Keratinocyte (primary cell): ENCODE measurements at regions not wholly inside any gene's neighbourhood (a gene's known extent, or its start where the extent isn't known, plus 50 kb on each side); places are given as distances from the start of the nearest gene placed in this dataset.

ENCODE experiments used
- DNase-seq: peaks from one replicate; pipeline ENCODE4 v3.0.0-alpha.2; 2011; ENCODE audit warnings: low read depth, missing footprints, low spot score
- FAIRE-seq: peaks from 2 replicates; lab custom pipeline; 2011; peaks lifted over from hg19 to GRCh38; lab: Jason Lieb, UNC
- H2AFZ ChIP-seq: 2 replicates; pipeline ENCODE4 v1.6.0; 2012; ENCODE audit warnings: low read length, control low read depth, inconsistent platforms; ENCODE audit not compliant: control insufficient read depth
- H3K27ac ChIP-seq: 2 replicates; pipeline ENCODE4 v1.5.1; 2011; ENCODE audit warnings: low read length; ENCODE audit not compliant: control insufficient read depth, insufficient read depth
- H3K27me3 ChIP-seq: 3 replicates; pipeline ENCODE4 v1.6.0; 2011; ENCODE audit warnings: low read length; ENCODE audit not compliant: control insufficient read depth, insufficient read depth; ENCODE audit errors: extremely low read depth
- H3K36me3 ChIP-seq, 2 experiments: 2 replicates in 1 of 2; 3 replicates in 1 of 2; pipeline ENCODE4 v1.5.1; 2011; ENCODE audit warnings: low read length in 2 of 2, mild to moderate bottlenecking in 1 of 2; ENCODE audit not compliant: control insufficient read depth in 2 of 2, insufficient read depth in 2 of 2; ENCODE audit errors: extremely low read depth in 1 of 2
- H3K4me1 ChIP-seq: 3 replicates; pipeline ENCODE4 v1.5.1; 2011; ENCODE audit warnings: low read length; ENCODE audit not compliant: control insufficient read depth, insufficient read depth; ENCODE audit errors: extremely low read depth
- H3K4me2 ChIP-seq: 3 replicates; pipeline ENCODE4 v1.6.0; 2011; ENCODE audit warnings: low read depth, low read length; ENCODE audit not compliant: control insufficient read depth, insufficient read depth; ENCODE audit errors: extremely low read depth
- H3K4me3 ChIP-seq, 3 experiments: fragments of 200-600 bp in 1 of 3; sonication (generic) in 1 of 3; 2 replicates in 2 of 3; 3 replicates in 1 of 3; pipeline ENCODE4 v1.5.1; 2011 to 2016; ENCODE audit warnings: low read length in 3 of 3, mild to moderate bottlenecking in 3 of 3, control low read depth in 2 of 3, inconsistent platforms in 1 of 3, low read depth in 1 of 3, mixed read lengths in 1 of 3, mixed run types in 1 of 3, moderate library complexity in 1 of 3; ENCODE audit not compliant: control insufficient read depth in 2 of 3, insufficient read depth in 2 of 3; ENCODE audit errors: extremely low read depth in 1 of 3
- H3K79me2 ChIP-seq: 2 replicates; pipeline ENCODE4 v1.6.0; 2012; ENCODE audit warnings: low read length; ENCODE audit not compliant: control insufficient read depth, insufficient read depth
- H3K9ac ChIP-seq: 3 replicates; pipeline ENCODE4 v1.6.0; 2011; ENCODE audit warnings: low read length; ENCODE audit not compliant: control insufficient read depth, insufficient read depth; ENCODE audit errors: extremely low read depth
- H3K9me1 ChIP-seq: 3 replicates; pipeline ENCODE4 v1.6.0; 2011; ENCODE audit warnings: low read length; ENCODE audit not compliant: control insufficient read depth, insufficient read depth; ENCODE audit errors: extremely low read depth
- H3K9me3 ChIP-seq: 2 replicates; pipeline ENCODE4 v1.5.1; 2012; ENCODE audit warnings: low read depth, low read length; ENCODE audit not compliant: control insufficient read depth
- H4K20me1 ChIP-seq: 3 replicates; pipeline ENCODE4 v1.6.0; 2011; ENCODE audit warnings: low read length; ENCODE audit not compliant: control insufficient read depth, insufficient read depth; ENCODE audit errors: extremely low read depth
- EZH2 ChIP-seq: IDR thresholded peaks from one replicate; pipeline ENCODE4 v1.6.1; 2012; ENCODE audit warnings: inconsistent platforms, mild to moderate bottlenecking, low read length, moderate library complexity
- dilution Hi-C: fragments of 300-500 bp; cut with MboI; formaldehyde crosslinking; loops from one replicate; pipeline ENCODE4 v1.7.0; 2020; ENCODE audit warnings: low sequenced_read_pairs; ENCODE audit not compliant: extremely low pct_ligation_motif_present
- TF ChIP-seq, protein P1 (sequence below), 3 experiments: IDR thresholded peaks in 1 of 3; conservative IDR thresholded peaks in 1 of 3; optimal IDR thresholded peaks in 1 of 3; 2 replicates in 2 of 3; 3 replicates in 1 of 3; pipeline versions ENCODE3 to v1.5.1; 2011; ENCODE audit warnings: low read length in 3 of 3, mild to moderate bottlenecking in 3 of 3, moderate library complexity in 2 of 3, control low read depth in 1 of 3, inconsistent platforms in 1 of 3; ENCODE audit not compliant: insufficient read depth in 2 of 3; ENCODE audit errors: extremely low read depth in 1 of 3

DNA sequence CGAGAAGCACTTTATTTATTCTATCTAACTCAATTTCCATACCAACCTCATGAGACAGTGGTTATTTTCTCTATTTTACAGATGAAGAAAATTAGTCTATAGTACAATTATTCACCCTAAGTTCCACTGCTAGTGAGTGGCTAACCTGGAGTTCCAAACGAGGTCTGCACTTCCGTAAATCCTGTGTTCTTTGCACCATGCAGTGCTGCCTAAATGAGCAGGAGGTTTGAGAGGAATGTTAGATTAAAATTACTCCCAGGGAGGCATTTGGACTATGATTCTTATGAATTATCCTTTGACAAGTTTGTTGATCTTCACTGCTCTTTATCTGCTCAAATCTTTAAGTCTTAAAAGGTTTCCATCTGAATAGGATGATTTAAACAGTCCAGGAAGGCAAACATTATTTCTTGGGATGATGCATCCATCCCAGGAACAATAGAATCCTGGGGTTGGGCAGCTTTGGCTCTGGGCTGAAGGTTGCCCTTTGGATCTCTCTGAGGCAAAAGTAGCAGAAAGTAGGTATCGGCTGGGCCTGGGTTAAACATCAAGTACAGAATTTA lies 400.8 kb downstream of the REEP3 start:
- H4K20me1 ChIP-seq: no peaks in the 10 kb centered on the region
- no peak overlapping the region for H3K4me3 ChIP-seq
- no peaks in the 10 kb centered on the region for H3K4me1 ChIP-seq
- dilution Hi-C loops: no loop called here
- H3K9me1 ChIP-seq: no peaks in the 10 kb centered on the region
- no peak overlapping the region for H3K27ac ChIP-seq
- H3K79me2 ChIP-seq: no peaks in the 10 kb centered on the region
- H2AFZ ChIP-seq: no peak overlapping the region
- no peaks in the 10 kb centered on the region for H3K9me3 ChIP-seq
- no peak overlapping the region for H3K9ac ChIP-seq
- no peak overlapping the region for H3K4me2 ChIP-seq
- no peaks in the 10 kb centered on the region for H3K27me3 ChIP-seq
- DNase-seq: no peak
- no peak for FAIRE-seq
- TF ChIP-seq EZH2: no peak
- TF ChIP-seq, protein P1, sequence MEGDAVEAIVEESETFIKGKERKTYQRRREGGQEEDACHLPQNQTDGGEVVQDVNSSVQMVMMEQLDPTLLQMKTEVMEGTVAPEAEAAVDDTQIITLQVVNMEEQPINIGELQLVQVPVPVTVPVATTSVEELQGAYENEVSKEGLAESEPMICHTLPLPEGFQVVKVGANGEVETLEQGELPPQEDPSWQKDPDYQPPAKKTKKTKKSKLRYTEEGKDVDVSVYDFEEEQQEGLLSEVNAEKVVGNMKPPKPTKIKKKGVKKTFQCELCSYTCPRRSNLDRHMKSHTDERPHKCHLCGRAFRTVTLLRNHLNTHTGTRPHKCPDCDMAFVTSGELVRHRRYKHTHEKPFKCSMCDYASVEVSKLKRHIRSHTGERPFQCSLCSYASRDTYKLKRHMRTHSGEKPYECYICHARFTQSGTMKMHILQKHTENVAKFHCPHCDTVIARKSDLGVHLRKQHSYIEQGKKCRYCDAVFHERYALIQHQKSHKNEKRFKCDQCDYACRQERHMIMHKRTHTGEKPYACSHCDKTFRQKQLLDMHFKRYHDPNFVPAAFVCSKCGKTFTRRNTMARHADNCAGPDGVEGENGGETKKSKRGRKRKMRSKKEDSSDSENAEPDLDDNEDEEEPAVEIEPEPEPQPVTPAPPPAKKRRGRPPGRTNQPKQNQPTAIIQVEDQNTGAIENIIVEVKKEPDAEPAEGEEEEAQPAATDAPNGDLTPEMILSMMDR (optimal IDR thresholded peaks at IDR 0.05 in 1 of 3, IDR thresholded peaks at IDR 0.05 in 1 of 3, conservative IDR thresholded peaks at IDR 0.05 in 1 of 3; ENCODE audit: extremely low read depth in 1 of 3, insufficient read depth in 2 of 3, low read length in 3 of 3): no peak
- H3K36me3 ChIP-seq: no peaks in the 10 kb centered on the region

DNA sequence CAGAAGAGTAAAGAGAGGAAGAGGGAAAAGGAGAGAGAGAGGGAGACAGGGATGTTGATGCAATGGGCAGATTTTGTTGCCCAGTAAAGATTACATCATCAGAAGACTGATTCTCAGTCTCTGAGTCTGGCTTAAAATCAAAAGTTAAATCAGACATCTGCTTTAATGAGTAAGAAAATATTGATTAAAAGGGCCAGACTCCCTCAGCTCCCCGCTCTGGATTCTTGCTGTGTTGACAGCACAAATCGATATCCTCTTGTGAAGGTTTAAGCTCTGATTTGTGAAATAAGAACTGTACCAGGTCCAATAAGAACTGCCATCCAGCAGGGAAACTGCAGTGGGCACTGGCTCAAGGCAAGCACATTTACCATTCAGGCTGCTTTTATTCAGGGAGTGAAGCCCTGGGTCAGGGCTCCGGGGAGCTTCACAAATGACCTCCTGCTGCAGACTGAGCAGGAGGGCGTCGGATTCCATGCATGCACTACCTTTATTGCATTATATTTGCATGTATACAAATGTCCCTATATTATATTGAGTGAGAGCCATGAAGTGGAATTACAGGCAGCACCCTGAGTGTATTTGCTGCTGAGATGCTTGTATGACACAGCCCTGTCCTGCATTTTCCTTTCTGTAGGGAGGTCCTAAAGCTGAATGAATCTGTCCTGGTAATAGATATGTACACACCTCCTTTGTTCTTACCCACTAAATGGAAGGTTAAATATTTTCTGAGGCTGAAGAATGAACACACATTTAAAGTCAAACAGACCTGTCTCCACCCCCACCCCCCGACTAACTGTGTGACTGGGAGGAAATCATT lies 401.5 kb downstream of the REEP3 start:
- no peak for TF ChIP-seq EZH2
- TF ChIP-seq, protein P1 (optimal IDR thresholded peaks at IDR 0.05 in 1 of 3, IDR thresholded peaks at IDR 0.05 in 1 of 3, conservative IDR thresholded peaks at IDR 0.05 in 1 of 3; ENCODE audit: extremely low read depth in 1 of 3, insufficient read depth in 2 of 3, low read length in 3 of 3): no peak
- no peak for FAIRE-seq
- Histone ChIP-seq H3K27ac (no peak overlapping the region), H3K9me3 (no peaks in the 10 kb centered on the region), H4K20me1 (no peaks in the 10 kb centered on the region), H3K4me1 (no peaks in the 10 kb centered on the region), H3K9ac (no peak overlapping the region), H3K4me2 (no peak overlapping the region), H3K27me3 (no peaks in the 10 kb centered on the region), H3K4me3 (no peak overlapping the region), H2AFZ (no peak overlapping the region), H3K36me3 (no peaks in the 10 kb centered on the region), H3K9me1 (no peaks in the 10 kb centered on the region), H3K79me2 (no peaks in the 10 kb centered on the region)
- dilution Hi-C loops: no loop called here
- no peak for DNase-seq
